NAMALWA (cell line): ENCODE measurements at regions not wholly inside any gene's neighbourhood (a gene's known extent, or its start where the extent isn't known, plus 50 kb on each side); places are given as distances from the start of the nearest gene placed in this dataset.

Experiments
- DNase-seq: peaks from one replicate; pipeline ENCODE4 v3.0.0-alpha.2; 2015; ENCODE audit warnings: low spot score

DNA sequence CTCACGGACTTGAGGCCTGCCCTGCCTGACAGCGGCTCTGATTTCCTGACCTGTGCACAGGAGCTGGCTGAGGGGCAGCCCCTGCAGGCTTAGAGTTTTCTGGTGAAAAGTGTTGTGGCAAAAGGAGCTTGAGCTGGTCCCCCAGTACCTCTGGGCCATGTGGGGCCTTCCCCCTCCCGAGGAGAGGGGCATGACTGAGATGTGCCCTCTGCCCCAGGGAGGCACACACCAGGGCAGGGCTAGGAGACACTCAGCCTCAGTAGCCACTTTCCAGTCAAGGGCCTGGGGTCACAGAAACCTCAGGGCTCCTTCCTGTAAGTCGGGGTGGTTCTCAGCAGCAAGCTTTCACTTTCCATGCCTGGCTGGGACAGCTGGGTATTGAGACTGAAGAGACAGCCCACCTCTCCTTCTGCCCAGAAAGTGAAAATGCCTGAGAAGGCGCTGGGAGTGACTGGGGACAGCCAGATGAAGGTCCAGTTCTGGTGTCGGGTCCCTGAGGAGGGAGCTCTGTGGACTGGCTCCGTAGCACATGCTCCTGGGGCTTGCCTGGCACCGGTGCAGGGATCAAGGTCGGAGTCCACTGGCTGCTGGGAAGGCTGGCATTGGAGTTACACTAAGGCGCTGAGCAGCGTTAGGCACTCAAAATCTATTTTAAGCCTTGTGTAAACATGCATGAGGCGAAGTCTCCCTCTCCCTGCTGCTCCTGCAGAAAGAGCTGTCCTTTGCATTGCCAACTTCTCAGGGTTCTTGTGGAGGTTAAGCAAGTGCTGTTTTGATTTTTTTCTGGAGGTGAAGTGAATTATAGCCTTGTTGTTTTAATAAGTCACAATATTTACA lies 394.9 kb downstream of the GADD45G start:
- peak; percentile 82 for DNase-seq

DNA sequence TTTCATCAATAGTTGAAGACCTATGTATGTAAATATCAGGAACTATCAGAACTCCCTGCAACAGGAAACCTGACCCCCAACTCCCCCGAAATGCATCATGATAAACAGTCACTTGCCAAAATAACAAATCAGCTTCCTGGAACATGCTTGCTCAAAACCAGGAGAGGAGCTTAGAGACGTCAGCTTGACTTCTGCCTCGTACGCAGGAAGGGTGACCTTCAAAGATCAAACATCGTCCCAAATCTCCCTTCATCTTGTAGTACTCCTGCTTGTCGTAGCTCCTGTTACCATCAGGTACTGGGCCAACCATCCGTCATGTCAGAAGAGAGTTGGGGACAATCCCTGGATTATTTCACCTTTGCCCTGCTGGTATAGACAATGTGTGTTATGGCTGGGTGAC lies 396.1 kb downstream of the GADD45G start:
- no peak for DNase-seq

DNA sequence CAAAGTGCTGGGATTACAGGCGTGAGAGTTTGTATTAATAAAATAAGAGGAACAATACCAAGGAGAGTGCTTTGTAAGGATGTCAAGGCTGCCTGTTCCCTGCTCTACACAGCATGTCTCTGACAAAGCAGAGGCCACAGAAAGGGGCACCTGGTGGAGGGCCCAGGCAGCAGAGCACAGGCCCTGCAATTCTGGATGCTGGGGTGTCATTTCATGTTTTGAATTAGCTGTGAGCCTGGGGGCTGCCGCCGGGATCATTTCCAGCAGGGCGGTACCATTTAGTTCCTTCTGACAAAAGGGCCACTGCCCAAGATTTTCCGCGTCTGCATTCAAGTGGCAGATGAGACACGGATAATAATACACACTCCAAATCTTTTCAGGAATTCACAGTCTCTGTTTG lies 396.9 kb downstream of the GADD45G start:
- DNase-seq, result no peak

DNA sequence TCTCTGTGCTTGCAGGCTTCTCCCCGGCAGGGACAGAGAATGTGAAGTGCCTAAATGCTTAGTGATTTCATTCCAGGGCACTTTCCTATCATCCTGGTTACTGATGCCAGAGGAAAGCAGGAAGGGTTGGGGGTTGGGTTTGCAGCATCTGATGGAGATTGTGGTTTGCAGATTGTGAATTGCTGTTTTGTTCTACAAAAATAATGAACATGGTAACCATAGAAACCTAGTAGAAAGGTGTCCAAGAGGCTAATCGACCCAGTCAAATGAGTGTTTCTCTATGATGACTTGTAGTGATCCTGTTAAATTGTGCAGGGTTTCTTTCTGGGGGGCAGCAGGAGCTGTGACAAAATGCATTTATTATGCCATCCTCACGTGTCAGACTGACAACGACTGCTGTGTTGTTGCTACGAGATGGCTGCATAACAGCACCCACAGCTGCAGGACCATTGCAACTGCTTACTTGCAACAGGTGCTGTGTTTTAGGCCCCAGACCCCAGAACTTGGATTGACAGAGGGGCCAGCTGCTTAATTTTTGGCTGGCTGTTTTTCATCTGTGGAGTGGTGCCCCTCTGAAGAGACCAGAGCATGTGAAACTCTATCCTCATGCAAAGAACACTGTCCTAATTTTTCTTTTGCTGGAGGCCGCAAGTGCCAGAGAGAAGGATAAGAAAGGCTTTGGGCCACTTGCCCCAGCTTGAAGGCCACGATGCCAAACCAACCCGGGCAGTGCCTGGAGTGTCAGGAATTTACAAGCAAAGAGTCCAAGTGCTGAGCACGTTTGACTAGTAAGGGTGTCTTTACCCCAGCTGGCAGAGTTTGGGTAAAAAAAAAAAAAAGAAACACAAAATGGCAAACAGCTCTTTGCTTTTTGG lies 397.8 kb downstream of the GADD45G start:
- peak; percentile 48 for DNase-seq

DNA sequence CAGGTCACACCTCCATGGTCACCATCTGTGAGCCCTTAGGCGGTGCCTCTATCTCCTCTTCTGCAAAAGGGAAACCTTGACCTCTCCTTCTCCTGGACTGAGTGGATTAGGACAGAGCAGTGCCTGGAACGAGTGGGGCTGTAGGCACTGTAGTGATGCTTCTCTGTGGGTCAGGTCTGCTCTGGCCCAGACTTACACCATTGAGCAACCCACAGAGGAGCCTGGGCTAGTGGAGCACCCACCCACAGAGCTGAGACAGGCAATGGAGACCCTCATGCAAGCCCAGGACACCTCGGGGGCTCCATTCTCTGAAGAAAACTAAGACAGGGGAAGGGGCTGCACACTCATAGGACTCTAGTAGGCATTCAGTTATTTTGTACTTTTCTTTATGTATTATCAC lies 400.6 kb downstream of the GADD45G start:
- no peak for DNase-seq

DNA sequence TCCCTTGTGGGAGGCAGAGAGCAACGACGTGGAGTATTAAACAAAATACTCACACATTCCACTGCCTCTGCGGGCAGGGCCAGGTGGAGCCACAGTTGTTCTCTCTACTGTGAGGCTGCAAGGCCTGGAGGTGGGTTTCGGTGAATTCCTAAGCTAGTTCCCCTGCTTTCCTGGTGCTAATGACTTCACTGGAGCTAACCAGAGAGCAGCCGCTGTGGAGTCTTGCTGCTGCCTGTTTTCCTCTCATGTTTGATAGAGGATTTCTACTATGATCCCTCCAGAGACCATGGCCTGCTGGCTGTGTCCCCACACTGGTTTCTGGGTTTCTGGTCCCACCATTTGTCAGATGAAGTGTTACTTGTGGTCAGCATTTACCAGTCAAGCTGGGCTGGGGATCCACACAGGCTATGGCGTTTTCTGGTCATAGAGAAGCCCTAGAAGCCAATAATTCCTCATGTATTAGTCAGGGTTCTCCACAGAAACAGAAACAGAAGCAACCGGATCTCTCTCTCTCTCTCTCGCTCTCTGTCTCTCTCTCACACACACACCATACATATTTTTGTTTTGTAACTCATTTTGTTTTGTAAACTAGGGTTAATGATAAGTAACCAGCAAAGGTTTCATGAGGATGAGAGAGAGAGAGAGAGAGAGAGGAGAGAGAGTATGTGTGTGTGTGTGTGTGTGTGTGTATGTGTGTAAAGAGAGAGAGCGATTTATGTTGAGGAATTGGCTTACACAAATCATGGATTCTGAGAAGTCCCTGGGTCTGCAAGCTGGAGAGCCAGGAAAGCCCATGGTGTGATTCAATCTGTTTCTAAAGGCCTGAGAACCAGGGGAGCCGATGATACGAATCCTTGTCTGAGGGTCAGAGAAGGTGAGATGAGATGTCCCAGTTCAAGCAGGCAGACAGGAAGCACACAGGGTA lies 403.0 kb downstream of the GADD45G start:
- no peak for DNase-seq

DNA sequence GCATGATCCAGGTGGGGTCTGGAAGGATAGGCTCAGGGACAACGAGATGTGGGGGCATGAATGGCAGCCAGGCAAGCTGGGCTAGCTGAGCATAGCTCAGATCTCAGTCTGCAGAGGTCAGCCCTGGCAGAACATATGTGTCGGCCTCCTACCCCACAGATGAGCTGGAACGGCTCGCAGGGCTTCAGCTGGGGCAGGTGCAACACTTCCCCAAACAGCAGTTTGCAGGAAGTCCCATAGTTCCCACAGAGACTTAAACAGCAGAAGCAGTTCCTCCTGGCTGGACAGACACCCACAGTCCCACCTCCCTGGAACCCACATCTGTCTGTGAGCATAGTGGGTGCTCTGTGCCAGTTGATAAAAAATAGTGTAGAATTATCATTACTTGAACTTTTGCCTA lies 404.6 kb downstream of the GADD45G start:
- peak; percentile 58 for DNase-seq

DNA sequence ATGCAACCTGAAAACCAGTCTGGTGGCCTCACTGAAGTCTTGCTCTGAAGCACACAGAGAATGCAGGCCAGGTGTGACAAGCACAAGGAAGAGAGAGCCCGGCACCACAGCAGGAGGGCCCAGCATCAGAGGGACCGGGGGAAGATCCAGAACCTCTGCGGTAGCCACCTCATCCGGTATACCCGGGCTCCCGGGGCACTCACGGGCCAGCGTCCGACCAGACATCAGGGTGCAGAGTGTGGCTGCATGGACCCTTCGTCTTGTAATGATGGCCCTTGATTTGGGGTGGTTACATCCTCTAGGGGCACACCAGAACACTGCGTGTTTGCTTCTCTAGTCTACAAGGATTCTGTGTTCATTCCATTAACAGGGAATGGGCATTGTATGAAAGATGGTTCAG lies 406.0 kb downstream of the GADD45G start:
- DNase-seq, result no peak

DNA sequence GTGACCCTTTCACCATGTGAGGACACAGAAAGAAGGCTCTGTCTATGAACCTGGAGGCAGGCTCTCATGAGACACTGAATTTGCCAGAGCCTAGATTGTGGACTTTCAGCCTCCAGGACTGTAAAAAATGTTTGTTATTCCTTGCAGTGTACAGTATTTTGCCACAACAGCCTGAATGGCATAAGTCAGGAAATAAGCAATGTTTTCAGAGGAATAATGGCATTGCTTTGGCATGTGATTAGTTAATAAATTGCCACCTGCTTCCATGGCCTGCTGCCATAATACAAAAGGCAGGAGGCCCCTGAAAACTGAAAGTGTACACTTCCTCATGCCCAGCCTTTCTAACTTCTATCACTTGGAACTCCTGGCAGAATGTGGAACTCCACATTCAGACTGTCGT lies 408.1 kb downstream of the GADD45G start:
- no peak for DNase-seq

DNA sequence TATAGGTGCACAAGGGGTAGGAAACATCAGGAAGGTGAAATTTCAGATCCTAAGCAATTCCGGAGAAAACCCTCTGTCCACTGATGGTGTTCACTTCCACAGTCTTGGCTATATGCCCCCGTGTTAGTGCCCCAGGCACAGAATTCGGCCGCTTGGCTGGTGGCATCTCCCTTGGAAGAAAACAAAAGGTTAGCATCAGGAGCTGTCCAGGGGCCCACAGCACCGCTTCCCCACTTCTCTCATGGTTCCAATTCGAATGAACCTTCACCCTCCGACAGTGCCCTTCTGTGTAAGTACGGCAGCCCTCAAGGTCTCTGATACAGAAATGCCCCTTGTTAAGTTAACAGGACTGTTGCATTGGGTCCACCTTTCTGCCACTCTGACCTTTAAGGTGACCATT lies 409.0 kb downstream of the GADD45G start:
- no peak for DNase-seq

DNA sequence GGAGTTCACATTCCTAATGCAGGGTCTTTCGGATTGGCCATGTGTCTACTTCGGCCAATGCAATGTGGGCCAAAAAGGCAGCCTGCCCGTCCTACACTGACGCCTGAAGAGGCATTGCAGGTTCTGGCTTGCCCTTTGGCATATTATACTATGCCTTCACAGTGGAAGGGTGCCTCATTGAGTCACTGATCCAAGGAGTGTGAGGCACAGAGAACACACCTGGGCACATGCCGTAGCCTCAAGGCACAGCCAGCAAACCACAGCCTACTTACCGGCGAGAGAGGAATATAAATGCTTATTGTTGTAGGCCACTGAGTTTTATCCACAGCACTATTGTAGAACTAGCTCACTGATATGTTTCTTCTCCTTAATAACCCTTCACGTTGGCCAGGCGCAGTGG lies 409.6 kb downstream of the GADD45G start:
- no peak for DNase-seq

DNA sequence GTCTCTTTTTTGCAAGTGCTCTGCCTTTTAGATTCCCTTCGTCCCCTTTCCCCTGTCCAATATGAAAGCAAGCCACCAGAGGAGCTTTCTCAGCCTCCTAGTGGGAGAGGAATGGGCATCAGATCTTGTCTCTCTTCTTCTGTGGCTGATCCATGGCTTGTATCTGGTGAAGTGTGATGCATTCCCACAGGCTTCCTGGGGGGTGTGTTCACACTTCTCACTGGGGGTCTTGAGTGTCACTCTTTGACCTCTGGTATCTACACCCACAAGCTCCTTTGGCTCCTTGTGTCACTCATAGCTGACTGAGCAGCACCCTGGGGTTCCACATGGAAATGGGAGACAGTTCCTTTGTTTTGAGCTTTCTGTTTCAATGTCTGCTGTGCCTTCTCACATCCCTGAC lies 411.5 kb downstream of the GADD45G start:
- DNase-seq, result no peak

DNA sequence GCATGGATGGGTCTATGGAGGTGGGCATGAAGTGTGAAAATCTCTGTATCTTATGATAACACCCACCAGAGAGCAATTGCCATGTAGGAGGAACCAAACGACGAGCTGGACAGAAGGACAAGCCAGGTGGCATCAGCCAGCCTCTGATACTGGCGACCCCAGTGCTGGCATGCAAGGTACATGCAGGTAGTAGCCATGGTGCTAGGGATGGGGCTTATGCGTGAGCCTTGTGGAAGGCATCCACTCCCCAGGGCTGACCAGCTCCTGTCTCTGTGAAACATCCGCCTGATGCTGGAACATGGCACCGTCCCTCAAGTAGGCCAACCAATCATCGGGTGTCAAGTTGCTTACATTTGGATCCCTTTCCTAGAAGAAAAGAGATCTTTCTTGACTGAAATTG lies 412.9 kb downstream of the GADD45G start:
- no peak for DNase-seq

DNA sequence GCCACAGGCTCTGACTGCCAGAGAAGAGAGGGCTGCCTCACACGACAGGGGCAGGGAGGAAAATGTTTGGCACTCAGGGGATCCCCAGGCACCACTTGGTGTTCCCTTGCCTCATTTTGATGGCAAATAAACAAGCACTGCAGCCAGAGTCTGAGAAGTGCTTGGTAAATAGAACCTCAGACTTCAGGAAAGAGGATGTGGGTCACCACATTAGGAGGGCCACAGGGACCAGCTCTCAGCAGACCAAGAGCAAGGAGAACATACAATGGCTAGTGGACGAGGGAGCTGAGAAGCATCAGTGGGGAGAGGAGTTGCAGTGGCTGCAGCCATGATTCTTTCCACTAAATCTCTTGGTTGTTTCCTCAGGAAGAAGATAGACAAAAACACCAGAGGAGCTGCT lies 413.9 kb downstream of the GADD45G start:
- no peak for DNase-seq

DNA sequence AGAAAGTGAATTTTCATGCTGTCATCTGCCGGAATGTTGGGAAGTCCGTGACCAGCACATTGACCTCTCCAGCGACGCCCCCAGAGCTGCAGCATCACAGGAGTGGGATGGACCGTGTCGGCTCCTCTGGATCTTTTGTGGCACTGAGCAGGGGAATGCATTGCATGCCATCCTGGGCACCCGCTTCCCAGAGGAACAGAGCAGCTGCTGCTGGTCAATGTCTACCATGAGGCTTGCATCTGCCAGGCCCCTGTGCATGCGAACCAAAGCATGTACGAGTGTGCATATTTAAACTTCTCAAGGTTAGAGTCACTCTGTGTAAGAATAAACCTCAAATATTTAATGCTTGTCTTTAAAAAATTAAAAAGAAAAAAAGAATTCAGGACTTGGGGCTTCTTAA lies 414.8 kb downstream of the GADD45G start:
- no peak for DNase-seq

DNA sequence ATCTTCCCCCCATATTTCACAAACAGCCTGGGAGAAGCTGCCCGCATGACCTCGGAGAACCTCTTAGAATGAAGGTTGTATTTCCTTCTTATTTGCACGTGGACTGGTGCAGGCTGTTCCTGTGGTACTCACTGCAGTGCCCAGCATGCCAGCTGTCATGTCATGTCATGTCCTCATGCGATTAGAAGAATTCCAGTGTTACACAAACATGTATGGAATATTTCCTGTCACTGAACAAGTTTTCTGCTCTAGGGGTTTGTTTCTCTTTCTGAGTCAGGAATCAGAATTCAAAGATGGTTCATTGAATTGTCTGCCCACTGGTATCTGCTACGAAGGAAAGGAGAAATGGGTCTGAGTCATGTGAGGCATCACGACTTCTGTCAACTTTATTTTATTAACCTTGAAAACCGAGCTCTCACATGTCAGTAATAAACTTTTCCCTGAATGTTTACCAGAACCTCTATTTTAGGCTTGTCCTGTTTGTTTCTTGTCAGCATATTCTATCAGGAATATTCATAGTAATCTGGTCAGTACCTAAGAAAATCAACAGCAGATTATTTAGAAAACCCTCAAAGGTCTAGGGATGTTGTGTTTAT lies 415.6 kb downstream of the GADD45G start:
- no peak for DNase-seq

DNA sequence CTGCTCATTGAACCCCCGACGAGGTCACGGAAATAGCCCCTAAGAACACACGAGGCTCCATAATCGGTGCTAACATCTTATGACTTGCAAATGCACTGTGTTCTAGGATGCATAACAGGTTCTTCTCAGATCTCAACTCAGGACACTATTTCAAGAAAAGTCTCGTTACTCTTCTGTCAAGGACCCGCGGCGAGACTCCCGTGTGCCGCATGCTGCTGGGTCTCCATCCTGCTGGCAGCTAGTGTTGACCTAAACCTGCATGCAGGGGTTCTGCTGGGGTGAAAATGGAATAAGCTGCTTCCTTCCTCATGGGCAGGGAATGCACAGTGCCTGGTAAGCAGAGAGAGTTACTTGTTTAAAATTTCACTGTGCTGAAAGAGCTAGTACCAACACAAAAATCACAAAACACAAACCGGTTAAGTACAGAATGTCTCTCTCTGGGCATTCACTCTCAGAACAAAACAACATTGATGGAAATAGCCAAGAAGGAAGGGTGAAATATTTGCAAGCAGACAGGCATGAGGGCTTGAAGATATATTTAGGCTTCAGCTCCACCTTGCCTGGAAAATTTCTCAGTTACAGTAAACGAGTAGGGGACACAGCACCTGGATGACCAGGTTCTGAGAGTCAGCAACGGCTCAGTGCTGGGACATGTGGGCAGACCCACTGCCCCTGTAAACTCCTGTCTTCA lies 416.5 kb downstream of the GADD45G start:
- DNase-seq, result no peak

DNA sequence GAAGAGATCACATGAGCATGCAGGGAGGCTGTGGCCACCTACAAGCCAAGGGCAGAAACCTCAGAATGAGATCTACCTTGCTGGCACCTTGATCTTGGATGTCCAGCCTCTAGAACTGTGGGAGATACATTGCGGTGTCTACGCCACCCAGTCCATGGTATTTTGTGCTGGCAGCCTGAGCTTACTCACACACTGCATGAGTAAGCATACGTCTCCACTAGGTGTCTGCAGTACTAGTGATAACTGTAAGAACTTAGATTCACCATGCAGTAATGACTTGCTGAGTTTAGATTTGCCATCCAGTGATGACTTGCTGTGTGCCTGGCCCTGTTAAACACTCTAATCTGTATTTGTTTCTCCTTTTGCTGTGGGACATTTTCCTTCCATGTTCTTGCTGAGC lies 417.7 kb downstream of the GADD45G start:
- DNase-seq, result no peak

DNA sequence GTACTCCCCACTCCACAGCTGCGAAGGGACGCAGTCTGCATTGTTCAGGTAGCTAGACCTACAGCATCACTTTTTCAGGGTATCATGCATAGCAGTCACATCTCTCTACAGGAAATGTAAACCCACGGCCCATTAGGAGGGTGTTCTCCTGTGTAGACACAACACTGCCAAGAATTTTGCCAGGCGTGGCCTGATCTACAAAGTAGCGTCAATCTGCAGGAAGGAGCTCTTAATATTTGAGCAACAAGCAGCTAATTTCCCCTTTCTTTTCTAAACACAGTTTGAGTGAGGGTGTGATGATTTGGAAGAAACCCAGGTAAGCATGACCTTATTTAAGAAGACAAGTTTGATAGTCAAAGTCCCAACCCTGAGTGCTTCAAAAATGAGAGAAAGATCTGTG lies 419.0 kb downstream of the GADD45G start:
- no peak for DNase-seq

DNA sequence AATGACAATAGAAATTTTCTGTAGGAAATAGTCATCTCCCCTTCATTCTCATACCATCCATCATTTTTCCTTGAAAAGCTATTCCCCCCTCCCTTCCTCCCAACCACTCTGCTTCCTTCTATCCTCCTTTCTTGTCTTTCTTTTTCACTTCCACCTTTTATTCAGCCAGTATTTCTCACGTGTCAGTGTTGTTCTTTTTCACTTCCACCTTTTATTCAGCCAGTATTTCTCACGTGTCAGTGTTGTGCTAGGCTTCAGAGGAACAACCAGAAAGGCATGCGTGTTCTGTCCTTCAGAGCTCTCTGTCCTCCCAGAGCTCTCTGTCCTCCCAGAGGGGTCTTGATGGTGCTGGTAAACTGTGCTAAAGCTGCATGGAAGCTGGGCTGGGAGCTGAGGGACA lies 419.6 kb downstream of the GADD45G start:
- peak; percentile 26 for DNase-seq

DNA sequence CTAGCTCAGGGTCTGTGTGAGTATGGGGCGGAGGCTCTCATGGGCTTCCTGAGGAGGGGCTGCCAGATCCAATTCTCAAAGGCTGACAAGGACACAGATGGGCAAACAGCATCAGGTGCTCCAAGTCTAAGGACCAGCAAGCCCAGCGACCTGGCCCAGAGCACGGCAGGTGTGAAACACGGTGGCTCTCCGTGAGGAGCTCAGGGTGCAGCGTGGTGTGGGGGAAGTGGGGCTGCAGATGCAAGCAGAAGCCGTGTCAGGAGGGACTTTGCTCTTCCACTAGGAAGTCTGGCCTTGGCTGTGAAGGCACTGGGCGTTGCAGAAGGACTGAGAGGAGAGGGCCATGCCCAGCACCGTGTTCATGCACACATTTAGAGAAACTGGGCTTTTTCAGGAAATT lies 420.0 kb downstream of the GADD45G start:
- no peak for DNase-seq
